GM12878 (cell line): ENCODE measurements at regions not wholly inside any gene's neighbourhood (a gene's known extent, or its start where the extent isn't known, plus 50 kb on each side); places are given as distances from the start of the nearest gene placed in this dataset.

Source experiments
- CHD2 ChIP-seq: IDR thresholded peaks from 2 replicates; pipeline ENCODE4 v1.6.1; 2011; ENCODE audit warnings: low read depth, low read length, improper control_type of control experiment, borderline replicate concordance
- FOS ChIP-seq: IDR thresholded peaks from 3 replicates; pipeline ENCODE4 v1.6.1; 2011; ENCODE audit warnings: borderline replicate concordance; ENCODE audit not compliant: insufficient read length; ENCODE audit errors: extremely low read depth
- IKZF1 ChIP-seq: fragments of 450-650 bp; conservative IDR thresholded peaks from 2 replicates; pipeline ENCODE4 v1.6.1; 2017; ENCODE audit warnings: antibody characterized with exemption, mild to moderate bottlenecking
- NFYB ChIP-seq: IDR thresholded peaks from 2 replicates; pipeline ENCODE4 v1.6.1; 2011; ENCODE audit warnings: low read depth, mild to moderate bottlenecking, low read length, improper control_type of control experiment, moderate library complexity; ENCODE audit not compliant: insufficient read depth
- TF ChIP-seq, protein P1 (sequence below), 3 experiments: IDR thresholded peaks in 2 of 3; conservative IDR thresholded peaks in 1 of 3; 2 replicates each; pipeline ENCODE4 v1.5.1; 2011; ENCODE audit warnings: low read depth in 3 of 3, low read length in 3 of 3, mild to moderate bottlenecking in 3 of 3, control low read depth in 2 of 3, moderate library complexity in 2 of 3, inconsistent platforms in 1 of 3, mixed read lengths in 1 of 3; ENCODE audit not compliant: control insufficient read depth in 2 of 3, insufficient read depth in 1 of 3; ENCODE audit errors: extremely low read depth in 1 of 3
- TF ChIP-seq, protein P2 (sequence below): fragments of 450-650 bp; IDR thresholded peaks from 2 replicates; pipeline ENCODE4 v1.6.1; 2017; ENCODE audit warnings: mild to moderate bottlenecking
- TF ChIP-seq, protein P3 (sequence below): fragments of 450-650 bp; IDR thresholded peaks from 2 replicates; pipeline ENCODE4 v1.6.1; 2014; ENCODE audit warnings: mild to moderate bottlenecking
- TF ChIP-seq, protein P4 (sequence below): fragments of 450-650 bp; IDR thresholded peaks from 2 replicates; pipeline ENCODE4 v1.6.1; 2016; ENCODE audit warnings: mild to moderate bottlenecking

DNA sequence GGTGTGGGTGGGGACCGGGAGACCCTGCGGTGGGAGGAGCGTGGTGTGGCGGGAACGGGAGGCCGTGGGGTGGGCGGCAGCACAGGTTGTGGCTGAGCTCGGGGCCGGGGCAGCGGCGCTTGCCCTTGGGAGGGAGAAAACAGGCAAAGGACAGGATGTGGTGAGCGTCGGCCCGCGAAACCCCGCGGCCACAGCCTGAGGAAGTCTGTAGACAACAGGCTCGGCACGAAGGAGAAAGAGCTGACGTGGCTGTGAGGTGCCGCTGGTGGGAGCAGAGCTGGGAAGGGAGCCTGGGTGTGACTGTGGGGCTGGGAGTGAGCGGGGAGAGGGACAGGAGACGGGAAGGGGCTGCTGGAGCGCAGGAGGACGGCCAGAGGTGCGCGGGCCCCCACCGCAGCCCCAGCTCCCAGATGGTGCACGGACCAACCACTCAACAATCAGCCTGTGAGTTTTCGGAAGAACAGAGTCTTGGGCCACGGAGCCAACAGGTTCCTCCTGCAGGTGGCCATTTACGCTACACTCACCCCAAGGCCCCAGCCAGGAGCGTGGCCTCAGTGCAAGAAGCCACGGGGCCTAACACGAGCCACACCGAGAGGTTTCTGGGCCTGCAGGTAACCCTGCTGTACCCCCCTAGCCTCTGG lies 202.8 kb downstream of the DLL1 start:
- TF ChIP-seq, protein P1, sequence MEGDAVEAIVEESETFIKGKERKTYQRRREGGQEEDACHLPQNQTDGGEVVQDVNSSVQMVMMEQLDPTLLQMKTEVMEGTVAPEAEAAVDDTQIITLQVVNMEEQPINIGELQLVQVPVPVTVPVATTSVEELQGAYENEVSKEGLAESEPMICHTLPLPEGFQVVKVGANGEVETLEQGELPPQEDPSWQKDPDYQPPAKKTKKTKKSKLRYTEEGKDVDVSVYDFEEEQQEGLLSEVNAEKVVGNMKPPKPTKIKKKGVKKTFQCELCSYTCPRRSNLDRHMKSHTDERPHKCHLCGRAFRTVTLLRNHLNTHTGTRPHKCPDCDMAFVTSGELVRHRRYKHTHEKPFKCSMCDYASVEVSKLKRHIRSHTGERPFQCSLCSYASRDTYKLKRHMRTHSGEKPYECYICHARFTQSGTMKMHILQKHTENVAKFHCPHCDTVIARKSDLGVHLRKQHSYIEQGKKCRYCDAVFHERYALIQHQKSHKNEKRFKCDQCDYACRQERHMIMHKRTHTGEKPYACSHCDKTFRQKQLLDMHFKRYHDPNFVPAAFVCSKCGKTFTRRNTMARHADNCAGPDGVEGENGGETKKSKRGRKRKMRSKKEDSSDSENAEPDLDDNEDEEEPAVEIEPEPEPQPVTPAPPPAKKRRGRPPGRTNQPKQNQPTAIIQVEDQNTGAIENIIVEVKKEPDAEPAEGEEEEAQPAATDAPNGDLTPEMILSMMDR (IDR thresholded peaks at IDR 0.05 in 2 of 3, conservative IDR thresholded peaks at IDR 0.05 in 1 of 3; ENCODE audit: control insufficient read depth in 2 of 3, extremely low read depth in 1 of 3, insufficient read depth in 1 of 3, low read depth in 3 of 3, low read length in 3 of 3): no peak
- TF ChIP-seq NFYB: no peak
- TF ChIP-seq, protein P2, sequence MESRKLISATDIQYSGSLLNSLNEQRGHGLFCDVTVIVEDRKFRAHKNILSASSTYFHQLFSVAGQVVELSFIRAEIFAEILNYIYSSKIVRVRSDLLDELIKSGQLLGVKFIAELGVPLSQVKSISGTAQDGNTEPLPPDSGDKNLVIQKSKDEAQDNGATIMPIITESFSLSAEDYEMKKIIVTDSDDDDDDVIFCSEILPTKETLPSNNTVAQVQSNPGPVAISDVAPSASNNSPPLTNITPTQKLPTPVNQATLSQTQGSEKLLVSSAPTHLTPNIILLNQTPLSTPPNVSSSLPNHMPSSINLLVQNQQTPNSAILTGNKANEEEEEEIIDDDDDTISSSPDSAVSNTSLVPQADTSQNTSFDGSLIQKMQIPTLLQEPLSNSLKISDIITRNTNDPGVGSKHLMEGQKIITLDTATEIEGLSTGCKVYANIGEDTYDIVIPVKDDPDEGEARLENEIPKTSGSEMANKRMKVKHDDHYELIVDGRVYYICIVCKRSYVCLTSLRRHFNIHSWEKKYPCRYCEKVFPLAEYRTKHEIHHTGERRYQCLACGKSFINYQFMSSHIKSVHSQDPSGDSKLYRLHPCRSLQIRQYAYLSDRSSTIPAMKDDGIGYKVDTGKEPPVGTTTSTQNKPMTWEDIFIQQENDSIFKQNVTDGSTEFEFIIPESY: no peak
- TF ChIP-seq CHD2: no peak
- no peak for TF ChIP-seq IKZF1
- TF ChIP-seq, protein P3, sequence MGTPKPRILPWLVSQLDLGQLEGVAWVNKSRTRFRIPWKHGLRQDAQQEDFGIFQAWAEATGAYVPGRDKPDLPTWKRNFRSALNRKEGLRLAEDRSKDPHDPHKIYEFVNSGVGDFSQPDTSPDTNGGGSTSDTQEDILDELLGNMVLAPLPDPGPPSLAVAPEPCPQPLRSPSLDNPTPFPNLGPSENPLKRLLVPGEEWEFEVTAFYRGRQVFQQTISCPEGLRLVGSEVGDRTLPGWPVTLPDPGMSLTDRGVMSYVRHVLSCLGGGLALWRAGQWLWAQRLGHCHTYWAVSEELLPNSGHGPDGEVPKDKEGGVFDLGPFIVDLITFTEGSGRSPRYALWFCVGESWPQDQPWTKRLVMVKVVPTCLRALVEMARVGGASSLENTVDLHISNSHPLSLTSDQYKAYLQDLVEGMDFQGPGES: no peak
- TF ChIP-seq, protein P4, sequence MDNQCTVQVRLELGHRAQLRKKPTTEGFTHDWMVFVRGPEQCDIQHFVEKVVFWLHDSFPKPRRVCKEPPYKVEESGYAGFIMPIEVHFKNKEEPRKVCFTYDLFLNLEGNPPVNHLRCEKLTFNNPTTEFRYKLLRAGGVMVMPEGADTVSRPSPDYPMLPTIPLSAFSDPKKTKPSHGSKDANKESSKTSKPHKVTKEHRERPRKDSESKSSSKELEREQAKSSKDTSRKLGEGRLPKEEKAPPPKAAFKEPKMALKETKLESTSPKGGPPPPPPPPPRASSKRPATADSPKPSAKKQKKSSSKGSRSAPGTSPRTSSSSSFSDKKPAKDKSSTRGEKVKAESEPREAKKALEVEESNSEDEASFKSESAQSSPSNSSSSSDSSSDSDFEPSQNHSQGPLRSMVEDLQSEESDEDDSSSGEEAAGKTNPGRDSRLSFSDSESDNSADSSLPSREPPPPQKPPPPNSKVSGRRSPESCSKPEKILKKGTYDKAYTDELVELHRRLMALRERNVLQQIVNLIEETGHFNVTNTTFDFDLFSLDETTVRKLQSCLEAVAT: no peak
- no peak for TF ChIP-seq FOS
